DMS79 treated with DMSO at 0.1 percent for 48 hours (cell line): ENCODE measurements at regions not wholly inside any gene's neighbourhood (a gene's known extent, or its start where the extent isn't known, plus 50 kb on each side); places are given as distances from the start of the nearest gene placed in this dataset.

Source experiments
- DNase-seq: peaks from one replicate; lab custom pipeline; 2025; lab: John Stamatoyannopoulos, UW

- no peak for DNase-seq
Observed at GRCh38 chr12:105928436-105928835, 210.3 kb downstream of the NUAK1 start.

GRCh38 chr12:105929192-105929591, 209.6 kb downstream of the NUAK1 start:
- no peak for DNase-seq

GRCh38 chr12:105930557-105931503, 207.9 kb downstream of the NUAK1 start:
- DNase-seq: peak; percentile 22

GRCh38 chr12:105931762-105932570, 206.8 kb downstream of the NUAK1 start:
- DNase-seq: no peak

GRCh38 chr12:105933671-105934665, 204.8 kb downstream of the NUAK1 start:
- peak; percentile 26 for DNase-seq

GRCh38 chr12:105935106-105935505, 203.6 kb downstream of the NUAK1 start:
- no peak for DNase-seq

- no peak for DNase-seq
Observed at GRCh38 chr12:105935981-105936380, 202.8 kb downstream of the NUAK1 start.

GRCh38 chr12:105936496-105936895, 202.3 kb downstream of the NUAK1 start:
- DNase-seq: no peak

GRCh38 chr12:105937009-105937408, 201.7 kb downstream of the NUAK1 start:
- DNase-seq: no peak

GRCh38 chr12:105939181-105939721, 199.5 kb downstream of the NUAK1 start:
- DNase-seq: no peak

GRCh38 chr12:105942281-105942680, 196.5 kb downstream of the NUAK1 start:
- no peak for DNase-seq

GRCh38 chr12:105943525-105943924, 195.2 kb downstream of the NUAK1 start:
- no peak for DNase-seq

GRCh38 chr12:105944628-105945027, 194.1 kb downstream of the NUAK1 start:
- DNase-seq: no peak

- DNase-seq: no peak
Observed at GRCh38 chr12:105945880-105946279, 192.9 kb downstream of the NUAK1 start.

- no peak for DNase-seq
Observed at GRCh38 chr12:105946493-105946901, 192.3 kb downstream of the NUAK1 start.

GRCh38 chr12:105947906-105948305, 190.8 kb downstream of the NUAK1 start:
- peak; percentile 63 for DNase-seq

GRCh38 chr12:105948331-105948730, 190.4 kb downstream of the NUAK1 start:
- DNase-seq: peak; percentile 63

- no peak for DNase-seq
Observed at GRCh38 chr12:105949391-105949790, 189.4 kb downstream of the NUAK1 start.

GRCh38 chr12:105951732-105952131, 187.0 kb downstream of the NUAK1 start:
- no peak for DNase-seq

- no peak for DNase-seq
Observed at GRCh38 chr12:105954951-105955931, 183.5 kb downstream of the NUAK1 start.
